NOMO-1 treated with dmso at 0.1 percent for 144 hours (cell line): ENCODE measurements at regions not wholly inside any gene's neighbourhood (a gene's known extent, or its start where the extent isn't known, plus 50 kb on each side); places are given as distances from the start of the nearest gene placed in this dataset.

Source experiments
- DNase-seq: peaks from one replicate; lab custom pipeline; 2025; ENCODE audit not compliant: unreplicated experiment; lab: John Stamatoyannopoulos, UW

DNA sequence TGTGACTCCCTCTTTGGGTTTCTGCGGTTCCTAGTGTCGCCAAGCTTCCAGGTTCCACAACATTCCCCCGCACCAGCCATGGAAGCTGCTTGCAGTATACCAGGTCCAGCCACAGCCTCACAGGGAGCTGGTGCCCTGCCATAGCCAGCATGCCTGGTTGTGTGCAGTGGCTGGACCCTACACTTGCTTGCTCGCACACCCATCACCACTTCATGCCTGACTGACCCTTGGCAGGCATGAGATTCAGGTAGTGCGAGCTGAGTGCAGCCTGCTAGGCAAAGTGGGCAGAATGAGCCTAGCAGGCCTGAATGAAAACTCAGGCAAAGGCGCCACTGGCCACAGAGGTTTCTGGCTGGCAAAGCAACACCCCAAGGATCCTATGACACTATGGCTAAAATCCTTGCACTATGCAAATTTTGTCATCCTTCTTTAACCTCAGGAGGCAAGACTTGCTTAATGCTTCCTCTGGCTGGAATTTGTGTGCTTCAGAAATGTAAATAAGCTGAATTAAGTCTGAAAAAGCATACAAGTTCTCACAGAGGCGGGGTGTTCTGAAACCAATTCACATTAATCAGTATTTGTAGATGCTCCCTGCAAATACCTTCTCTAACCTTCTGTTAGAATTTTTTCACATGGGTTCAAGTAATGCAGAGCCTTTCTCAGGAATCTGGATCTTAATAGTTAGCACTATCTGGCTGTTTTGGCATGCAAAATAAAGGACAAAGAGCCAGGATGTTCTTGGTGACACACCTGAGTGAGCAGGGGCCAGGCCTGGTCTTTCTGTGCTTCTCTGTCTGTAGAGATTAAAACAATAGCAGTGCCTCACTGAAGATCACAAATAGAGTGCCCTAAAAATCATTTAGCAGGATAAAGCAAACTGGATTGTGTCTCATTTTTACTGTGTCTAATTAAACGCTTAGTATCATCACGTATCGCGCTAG is 256.9 kb downstream of the GPATCH2 start:
- no peak for DNase-seq

DNA sequence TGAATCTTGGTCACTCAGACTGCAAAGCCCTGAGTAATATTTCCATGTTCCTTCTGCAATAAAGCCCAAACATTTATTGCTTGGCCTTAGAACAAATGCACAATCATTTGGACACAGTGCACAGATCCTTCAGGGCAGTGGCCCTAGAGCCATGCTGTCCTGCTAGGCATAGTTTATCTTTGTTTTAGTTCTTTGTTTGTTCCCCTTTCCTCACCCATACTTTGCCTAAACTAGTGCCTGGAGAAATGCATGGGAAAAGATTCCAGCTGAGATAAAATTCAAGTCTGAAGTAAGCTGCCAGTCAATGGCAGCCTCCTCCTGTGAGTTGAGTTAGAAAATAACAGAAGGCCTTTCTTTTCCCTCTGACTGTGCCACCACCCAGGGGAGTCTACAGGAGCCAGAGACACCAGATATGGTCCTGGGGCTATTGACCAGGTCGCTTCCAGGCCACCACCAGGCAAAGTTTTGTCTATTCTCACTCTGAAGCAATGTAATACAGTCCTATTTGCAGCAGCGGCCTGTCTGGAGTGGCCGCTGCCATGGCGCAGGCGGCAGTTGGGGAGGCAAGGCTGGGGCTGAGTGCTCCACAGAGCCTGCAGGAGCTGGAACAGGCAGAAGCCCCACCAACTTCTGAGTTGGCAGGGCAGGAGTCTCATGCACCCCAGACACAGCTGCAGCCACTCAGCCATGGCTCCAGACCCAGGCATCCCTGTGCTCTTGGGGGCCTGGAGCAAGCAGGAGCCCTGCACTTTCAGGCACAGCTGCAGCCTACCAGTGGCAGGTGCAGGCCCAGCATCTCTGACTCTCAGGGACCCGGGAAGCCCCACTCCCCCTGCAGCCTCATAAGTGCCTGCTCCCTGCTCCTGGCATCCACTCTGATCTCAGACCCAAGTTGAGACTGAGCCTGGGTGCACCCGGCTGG is 258.6 kb downstream of the GPATCH2 start:
- no peak for DNase-seq

- DNase-seq = no peak
These were observed 260.1 kb downstream of the GPATCH2 start for GRCh38 chr1:217370757-217371156.

- DNase-seq = peak; percentile 1
These were observed 260.8 kb downstream of the GPATCH2 start for GRCh38 chr1:217369996-217370551.

- DNase-seq = no peak
These were observed 261.5 kb downstream of the GPATCH2 start for GRCh38 chr1:217369271-217369981.

DNA sequence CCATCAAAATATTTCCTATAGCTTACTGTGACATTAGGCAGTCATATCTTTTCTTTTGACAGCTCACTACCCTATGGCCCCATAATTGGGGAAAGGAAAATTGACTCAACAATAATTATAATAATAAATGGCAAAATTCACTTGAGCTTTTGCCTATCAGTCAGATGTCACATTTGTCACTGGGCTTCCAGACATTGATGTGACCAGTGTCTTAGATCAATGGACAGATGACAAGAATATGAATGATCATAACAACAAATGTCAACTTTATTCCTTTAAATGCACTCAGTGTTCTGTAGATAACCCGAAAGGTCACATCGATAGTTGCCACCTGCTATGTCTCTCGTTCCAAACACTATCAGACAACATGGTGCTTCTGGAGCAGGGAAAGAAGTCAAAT is 266.7 kb downstream of the GPATCH2 start:
- DNase-seq = no peak

- DNase-seq = no peak
These were observed 267.6 kb downstream of the GPATCH2 start for GRCh38 chr1:217363319-217363718.

- no peak for DNase-seq
These were observed 270.4 kb downstream of the GPATCH2 start for GRCh38 chr1:217360510-217360909.

GRCh38 chr1:217354895-217355294 is 276.0 kb downstream of the GPATCH2 start:
- DNase-seq = no peak

DNA sequence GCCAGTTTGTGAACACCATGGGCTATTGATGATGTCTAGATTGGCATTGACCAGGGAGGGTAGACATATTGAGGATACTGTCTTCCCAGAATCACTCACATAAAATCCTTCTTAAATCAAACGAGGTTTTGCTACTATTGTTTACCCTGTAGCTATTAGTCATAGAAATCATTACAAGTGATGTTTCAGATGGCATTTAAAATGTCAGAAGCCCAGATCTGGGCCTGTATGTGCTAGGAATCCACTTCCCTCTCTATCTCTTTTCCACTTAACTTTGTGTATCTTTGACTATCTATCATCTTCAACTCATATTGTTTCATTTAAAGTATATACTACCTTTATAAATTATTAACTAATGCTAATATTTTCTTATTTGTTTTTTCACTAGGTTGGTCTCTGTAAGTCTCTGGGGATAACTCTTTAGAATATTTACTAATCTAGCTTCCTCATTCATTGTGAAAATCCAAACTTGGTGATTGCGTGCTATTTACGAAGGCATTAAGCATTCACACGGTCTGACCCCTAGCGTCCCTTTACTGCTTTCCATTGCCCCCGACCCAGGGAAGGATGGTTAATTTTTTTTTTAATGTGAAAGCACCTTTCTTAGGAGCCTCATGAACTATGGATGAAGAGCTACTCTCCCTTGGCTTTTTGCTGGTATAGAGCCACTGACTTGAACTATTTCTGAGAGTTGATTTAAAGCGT is 281.8 kb downstream of the GPATCH2 start:
- no peak for DNase-seq

DNA sequence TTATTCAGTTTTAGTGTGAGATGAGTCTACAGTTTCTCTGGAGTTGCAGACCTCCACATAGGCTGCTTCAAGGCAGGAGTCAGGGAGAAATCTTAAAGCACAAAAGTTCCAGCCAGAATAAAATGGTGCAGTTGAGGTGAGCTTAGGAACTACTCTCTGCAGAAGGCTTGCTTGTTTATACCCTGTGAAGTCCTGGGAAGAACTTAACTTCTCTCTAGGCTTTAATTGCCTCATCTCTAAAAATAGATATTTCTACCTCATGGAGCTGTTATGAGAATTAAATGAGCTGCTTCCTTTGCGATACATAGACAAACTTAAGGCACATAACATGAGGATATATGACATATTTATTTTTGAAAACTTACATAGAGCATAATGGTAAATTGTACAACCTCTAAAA is 286.2 kb downstream of the GPATCH2 start:
- no peak for DNase-seq

DNA sequence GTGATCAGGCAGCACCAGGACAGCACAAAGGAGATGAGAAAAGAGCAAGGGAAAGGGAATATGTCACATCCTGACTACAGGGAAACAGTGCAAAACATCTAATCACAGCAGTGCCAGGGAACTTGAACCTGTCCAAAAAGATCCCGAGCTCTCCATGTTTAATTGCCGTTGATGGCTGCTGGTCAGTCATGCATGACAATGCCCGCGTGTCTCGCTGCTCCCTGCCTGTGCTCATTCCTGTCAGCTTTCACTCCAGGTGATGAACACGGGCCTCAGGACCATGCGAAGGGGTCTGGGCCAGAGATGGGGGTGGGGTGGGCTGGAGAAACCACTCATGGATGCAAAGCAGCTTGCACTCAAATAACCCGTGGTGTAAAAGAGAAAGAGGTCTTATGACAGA is 287.0 kb downstream of the GPATCH2 start:
- no peak for DNase-seq

GRCh38 chr1:217342105-217342504 is 288.8 kb downstream of the GPATCH2 start:
- no peak for DNase-seq

DNA sequence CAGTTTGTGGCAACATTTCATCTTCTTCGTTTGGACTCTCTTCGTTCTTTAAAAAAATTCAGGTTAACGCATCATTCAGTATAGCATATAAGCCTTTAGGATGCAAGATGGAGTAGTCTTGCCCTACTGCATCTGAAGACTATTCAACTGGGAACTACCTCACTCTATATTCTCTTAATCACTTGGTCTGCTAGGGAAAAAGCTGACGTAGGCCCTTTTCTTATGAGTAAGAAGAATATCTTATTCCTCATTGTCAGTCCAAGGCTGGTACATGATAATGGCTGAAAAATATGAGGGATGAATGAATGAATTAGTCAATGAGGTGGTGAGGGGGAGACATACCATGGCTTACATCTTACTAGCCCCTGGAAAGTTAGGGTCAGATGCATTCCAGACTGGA is 294.2 kb downstream of the GPATCH2 start:
- DNase-seq = no peak

GRCh38 chr1:217333939-217334338 is 297.0 kb downstream of the GPATCH2 start:
- DNase-seq = peak; percentile 1

- no peak for DNase-seq
These were observed 298.3 kb downstream of the GPATCH2 start for GRCh38 chr1:217332431-217333065.

- DNase-seq = no peak
These were observed 299.2 kb downstream of the GPATCH2 start for GRCh38 chr1:217331698-217332097.

GRCh38 chr1:217327901-217328300 is 303.0 kb downstream of the GPATCH2 start:
- DNase-seq = no peak

DNA sequence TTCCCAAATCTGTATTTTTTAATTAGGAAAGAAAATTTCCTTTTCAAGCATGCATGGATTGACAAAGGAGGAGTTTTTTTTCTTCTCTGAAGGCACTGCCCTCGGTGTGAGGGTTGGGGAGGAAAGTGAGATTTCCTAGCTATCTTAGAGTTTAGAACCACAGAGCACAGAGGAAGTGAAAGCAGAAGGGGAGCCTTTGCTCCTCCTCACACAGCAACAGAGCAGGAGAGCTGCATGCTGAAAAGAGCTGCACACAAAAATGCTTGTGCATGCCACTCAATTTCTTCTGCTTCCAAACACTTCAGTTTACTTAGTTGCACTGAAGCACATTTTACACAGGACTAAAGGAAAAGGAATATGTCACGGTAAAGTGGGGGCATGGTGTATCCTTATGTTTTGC is 308.1 kb downstream of the GPATCH2 start:
- peak; percentile 51 for DNase-seq

GRCh38 chr1:217315346-217315745 is 315.5 kb downstream of the GPATCH2 start:
- DNase-seq = no peak
